ENCODE measurements at regions not wholly inside any gene's neighbourhood (a gene's known extent, or its start where the extent isn't known, plus 50 kb on each side); places are given as distances from the start of the nearest gene placed in this dataset.
"Not testable (repeated sequence)": the region's sequence is repeated elsewhere in the genome, so short reads cannot be mapped to it uniquely, and the experiment has no call there.

DNA sequence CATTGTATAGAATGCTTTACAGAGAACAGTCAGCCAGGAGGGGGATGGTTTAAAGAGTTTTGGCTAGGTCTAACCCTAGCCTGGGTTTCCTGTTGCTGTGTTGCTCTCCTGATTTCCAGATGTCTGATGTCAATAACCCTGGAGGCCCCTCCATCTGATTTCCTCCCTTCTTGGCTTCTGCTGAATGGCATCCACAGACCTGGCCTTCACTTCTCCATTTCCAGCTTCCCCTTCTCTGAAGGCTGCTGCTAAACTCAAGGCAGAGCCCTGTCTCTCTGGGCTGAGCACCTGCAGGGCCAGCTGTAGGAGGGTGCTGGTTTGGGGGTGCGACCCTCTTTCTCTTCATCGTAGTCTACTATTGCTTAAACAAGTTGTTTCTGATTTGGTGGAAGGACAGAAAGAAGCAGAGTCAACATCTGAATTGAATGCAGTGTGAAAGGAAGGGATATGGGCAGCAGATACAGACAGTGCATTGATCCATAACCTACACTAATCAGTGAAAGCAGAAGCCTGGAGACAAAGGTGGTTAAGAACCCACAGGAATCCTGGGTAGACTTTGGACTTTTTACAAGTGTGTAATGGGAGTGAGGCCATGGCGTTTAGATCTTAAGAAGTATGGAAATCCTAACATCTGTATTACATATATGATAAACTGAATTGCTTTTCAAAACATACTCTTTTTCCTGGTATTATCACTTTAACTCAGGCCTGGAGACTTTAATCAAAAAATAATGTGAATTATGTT, 153.6 kb downstream of the HRH4 start:
- TF ChIP-seq, protein P1, sequence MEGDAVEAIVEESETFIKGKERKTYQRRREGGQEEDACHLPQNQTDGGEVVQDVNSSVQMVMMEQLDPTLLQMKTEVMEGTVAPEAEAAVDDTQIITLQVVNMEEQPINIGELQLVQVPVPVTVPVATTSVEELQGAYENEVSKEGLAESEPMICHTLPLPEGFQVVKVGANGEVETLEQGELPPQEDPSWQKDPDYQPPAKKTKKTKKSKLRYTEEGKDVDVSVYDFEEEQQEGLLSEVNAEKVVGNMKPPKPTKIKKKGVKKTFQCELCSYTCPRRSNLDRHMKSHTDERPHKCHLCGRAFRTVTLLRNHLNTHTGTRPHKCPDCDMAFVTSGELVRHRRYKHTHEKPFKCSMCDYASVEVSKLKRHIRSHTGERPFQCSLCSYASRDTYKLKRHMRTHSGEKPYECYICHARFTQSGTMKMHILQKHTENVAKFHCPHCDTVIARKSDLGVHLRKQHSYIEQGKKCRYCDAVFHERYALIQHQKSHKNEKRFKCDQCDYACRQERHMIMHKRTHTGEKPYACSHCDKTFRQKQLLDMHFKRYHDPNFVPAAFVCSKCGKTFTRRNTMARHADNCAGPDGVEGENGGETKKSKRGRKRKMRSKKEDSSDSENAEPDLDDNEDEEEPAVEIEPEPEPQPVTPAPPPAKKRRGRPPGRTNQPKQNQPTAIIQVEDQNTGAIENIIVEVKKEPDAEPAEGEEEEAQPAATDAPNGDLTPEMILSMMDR (IDR thresholded peaks at IDR 0.05), result no peak
- H3K27me3 Mint-ChIP-seq (ENCODE audit: low read depth), result no peaks in the 10 kb centered on the region
- no peak overlapping the region for H3K27ac Mint-ChIP-seq (ENCODE audit: unreplicated experiment)
- H3K4me1 Mint-ChIP-seq (ENCODE audit: low read depth), result no peaks in the 10 kb centered on the region
- no peaks in the 10 kb centered on the region for H3K9me3 Mint-ChIP-seq (ENCODE audit: low read depth)
- no peak overlapping the region for H3K4me3 Mint-ChIP-seq (ENCODE audit: unreplicated experiment)
- no peak for DNase-seq (ENCODE audit: low spot score)
- H3K36me3 Mint-ChIP-seq (ENCODE audit: low read depth), result no peaks in the 10 kb centered on the region

DNA sequence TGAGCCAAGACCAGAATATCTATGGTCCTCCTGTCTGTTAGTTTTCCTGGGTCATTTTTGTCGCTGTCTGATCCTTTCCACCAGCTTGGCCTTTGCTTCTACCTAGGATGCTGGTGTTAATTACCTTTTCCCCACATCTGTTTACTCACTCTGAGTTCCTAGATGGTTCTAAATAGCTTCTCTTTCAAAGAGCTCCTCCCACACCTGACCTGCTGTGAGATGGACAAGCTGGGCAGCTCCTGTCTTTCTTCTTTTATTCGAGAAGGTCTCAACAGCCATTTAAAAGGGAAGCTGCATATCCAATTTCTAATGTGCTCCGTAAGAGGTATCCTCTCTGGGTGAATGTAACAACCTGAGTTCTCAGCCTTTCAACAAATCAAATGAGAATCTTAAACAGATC, 156.2 kb downstream of the HRH4 start:
- Mint-ChIP-seq H3K4me3 (ENCODE audit: unreplicated experiment) (no peak overlapping the region), H3K27ac (ENCODE audit: unreplicated experiment) (no peak overlapping the region), H3K9me3 (ENCODE audit: low read depth) (no peaks in the 10 kb centered on the region), H3K27me3 (ENCODE audit: low read depth) (no peaks in the 10 kb centered on the region), H3K36me3 (ENCODE audit: low read depth) (no peaks in the 10 kb centered on the region), H3K4me1 (ENCODE audit: low read depth) (no peaks in the 10 kb centered on the region)
- no peak for DNase-seq (ENCODE audit: low spot score)
- TF ChIP-seq, protein P1 (IDR thresholded peaks at IDR 0.05), result no peak

DNA sequence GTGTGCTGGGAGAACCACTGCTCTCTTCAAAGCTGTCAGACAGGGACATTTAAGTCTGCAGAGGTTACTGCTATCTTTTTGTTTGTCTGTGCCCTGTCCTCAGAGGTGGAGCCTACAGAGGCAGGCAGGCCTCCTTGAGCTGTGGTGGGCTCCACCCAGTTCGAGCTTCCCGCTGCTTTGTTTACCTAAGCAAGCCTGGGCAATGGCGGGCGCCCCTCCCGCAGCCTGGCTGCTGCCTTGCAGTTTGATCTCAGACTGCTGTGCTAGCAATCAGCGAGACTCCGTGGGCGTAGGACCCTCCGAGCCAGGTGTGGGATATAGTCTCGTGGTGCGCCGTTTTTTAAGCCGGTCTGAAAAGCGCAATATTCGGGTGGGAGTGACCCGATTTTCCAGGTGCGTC, 164.0 kb downstream of the HRH4 start:
- not testable (repeated sequence) for H3K27me3 Mint-ChIP-seq (ENCODE audit: low read depth); H3K4me1 Mint-ChIP-seq (ENCODE audit: low read depth); DNase-seq (ENCODE audit: low spot score); H3K27ac Mint-ChIP-seq (ENCODE audit: unreplicated experiment); H3K9me3 Mint-ChIP-seq (ENCODE audit: low read depth); H3K36me3 Mint-ChIP-seq (ENCODE audit: low read depth); H3K4me3 Mint-ChIP-seq (ENCODE audit: unreplicated experiment)

DNA sequence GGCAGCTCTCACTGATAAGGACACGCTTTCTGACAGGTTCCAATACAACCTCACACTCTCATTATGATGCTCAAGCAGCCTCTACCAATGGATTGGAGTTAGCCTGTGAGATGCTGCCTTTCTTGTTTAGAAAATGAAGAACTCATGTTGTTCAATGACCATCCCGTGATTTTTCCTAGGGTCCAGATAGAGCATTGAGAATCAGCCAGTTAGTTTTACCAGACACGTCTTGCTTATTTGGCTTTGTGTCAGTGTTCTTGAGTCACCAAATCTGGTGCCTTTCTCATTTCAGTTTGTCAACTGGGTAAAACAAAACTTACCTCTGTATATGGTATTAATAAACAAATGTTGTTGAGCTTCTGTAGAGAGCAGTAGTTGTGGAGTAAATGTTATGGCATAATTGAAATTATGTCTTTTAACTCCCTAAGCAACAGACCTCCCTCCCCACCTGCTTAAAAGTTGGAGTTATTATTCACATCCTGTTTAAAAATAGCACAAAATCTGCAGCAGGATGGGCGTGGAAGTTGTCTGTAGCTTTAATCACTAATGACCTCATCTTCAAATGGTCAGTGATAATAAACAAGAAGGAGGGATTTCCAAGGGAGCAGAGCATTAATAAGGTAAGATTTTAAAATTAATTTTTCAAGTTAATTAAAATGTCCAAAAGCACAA, 167.3 kb downstream of the HRH4 start:
- no peak for DNase-seq (ENCODE audit: low spot score)
- Mint-ChIP-seq H3K27ac (ENCODE audit: unreplicated experiment) (no peak overlapping the region), H3K4me3 (ENCODE audit: unreplicated experiment) (no peak overlapping the region), H3K9me3 (ENCODE audit: low read depth) (no peaks in the 10 kb centered on the region), H3K27me3 (ENCODE audit: low read depth) (peaks cover 14% of the 10 kb centered on the region), H3K4me1 (ENCODE audit: low read depth) (peaks cover 3% of the 10 kb centered on the region), H3K36me3 (ENCODE audit: low read depth) (no peaks in the 10 kb centered on the region)
- TF ChIP-seq, protein P1 (IDR thresholded peaks at IDR 0.05), result no peak

DNA sequence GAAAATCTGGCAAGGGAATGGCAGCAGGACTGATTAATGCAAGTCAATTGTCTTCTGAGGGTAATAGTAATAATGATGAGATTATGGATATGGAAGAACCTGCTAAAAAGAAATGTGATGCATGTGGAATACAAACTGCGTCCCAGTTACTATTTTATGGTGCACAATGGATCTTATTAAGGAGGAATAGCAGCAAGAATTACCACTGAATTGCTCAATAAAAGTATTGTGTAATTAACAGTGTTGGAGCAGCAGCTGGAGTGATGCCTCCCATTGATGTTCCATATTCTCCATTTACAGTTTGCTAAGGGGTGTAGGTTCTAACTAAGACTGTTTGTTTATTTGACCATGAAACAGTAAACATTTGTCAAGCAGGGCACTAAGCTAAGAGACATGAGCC, 167.9 kb downstream of the HRH4 start:
- H3K9me3 Mint-ChIP-seq (ENCODE audit: low read depth), result no peaks in the 10 kb centered on the region
- H3K36me3 Mint-ChIP-seq (ENCODE audit: low read depth), result no peaks in the 10 kb centered on the region
- peaks cover 3% of the 10 kb centered on the region for H3K4me1 Mint-ChIP-seq (ENCODE audit: low read depth)
- H3K27me3 Mint-ChIP-seq (ENCODE audit: low read depth), result peaks cover 14% of the 10 kb centered on the region
- H3K4me3 Mint-ChIP-seq (ENCODE audit: unreplicated experiment), result no peak overlapping the region
- TF ChIP-seq, protein P1 (IDR thresholded peaks at IDR 0.05), result no peak
- no peak for DNase-seq (ENCODE audit: low spot score)
- no peak overlapping the region for H3K27ac Mint-ChIP-seq (ENCODE audit: unreplicated experiment)

Measured in chondrocyte (in vitro differentiated cells).